ENCODE measurements at regions not wholly inside any gene's neighbourhood (a gene's known extent, or its start where the extent isn't known, plus 50 kb on each side); places are given as distances from the start of the nearest gene placed in this dataset.
"Not testable (repeated sequence)": the region's sequence is repeated elsewhere in the genome, so short reads cannot be mapped to it uniquely, and the experiment has no call there.

GRCh38 chr7:150169943-150170490, 153.1 kb upstream of the LRRC61 start:
- TF ChIP-seq CTCF, POLR2A (IDR thresholded peaks at IDR 0.05): not testable (repeated sequence)

Data from right lobe of liver (tissue), 4 donors.